ENCODE measurements at regions not wholly inside any gene's neighbourhood (a gene's known extent, or its start where the extent isn't known, plus 50 kb on each side); places are given as distances from the start of the nearest gene placed in this dataset.

- ChIA-PET POLR2A (no interaction called here), CTCF (no interaction called here)
- TF ChIP-seq GTF2I (CRISPR knock-in tag; conservative IDR thresholded peaks at IDR 0.05) (no peak), ZSCAN18 (CRISPR knock-in tag; IDR thresholded peaks at IDR 0.05) (no peak), STAT6 (CRISPR knock-in tag; conservative IDR thresholded peaks at IDR 0.05; ENCODE audit: low read depth) (no peak), USF2 (CRISPR knock-in tag; IDR thresholded peaks at IDR 0.05) (no peak), RORB (CRISPR knock-in tag; IDR thresholded peaks at IDR 0.05) (no peak), ETV6 (CRISPR knock-in tag; IDR thresholded peaks at IDR 0.05) (no peak), GRHL2 (CRISPR knock-in tag; IDR thresholded peaks at IDR 0.05; ENCODE audit: insufficient replicate concordance, severe bottlenecking) (no peak), FOXJ3 (CRISPR knock-in tag; IDR thresholded peaks at IDR 0.05; ENCODE audit: borderline replicate concordance) (no peak), FOXK1 (CRISPR knock-in tag; IDR thresholded peaks at IDR 0.05) (no peak), SMAD4 (CRISPR knock-in tag; IDR thresholded peaks at IDR 0.05) (no peak)
- H3K4me1 Mint-ChIP-seq, result no peaks in the 10 kb centered on the region
- H3K36me3 Mint-ChIP-seq, result no peaks in the 10 kb centered on the region
- H3K4me3 Mint-ChIP-seq, result no peak overlapping the region
- DNase-seq (ENCODE audit: low spot score) (no peak), ATAC-seq (no peak)
- H3K9me3 Mint-ChIP-seq, result peaks cover 11% of the 10 kb centered on the region; the same call in 1 of the 2 replicates
- no peak overlapping the region for H3K27ac Mint-ChIP-seq
- no peaks in the 10 kb centered on the region for H3K27me3 Mint-ChIP-seq (ENCODE audit: low read depth)
Measured at GRCh38 chr11:25659706-25660105, 672.2 kb upstream of the ANO3 start.

GRCh38 chr11:25667871-25668270 is 664.1 kb upstream of the ANO3 start:
- no peaks in the 10 kb centered on the region for H3K9me3 Mint-ChIP-seq
- CTCF ChIA-PET, result no interaction called here
- TF ChIP-seq ELF4 (CRISPR knock-in tag; IDR thresholded peaks at IDR 0.05; ENCODE audit: low read depth), result no peak
- no peak for TF ChIP-seq MYBL2 (CRISPR knock-in tag; IDR thresholded peaks at IDR 0.05)
- no peak for TF ChIP-seq E2F5 (CRISPR knock-in tag; IDR thresholded peaks at IDR 0.05)
- no peak for TF ChIP-seq ZNF263 (CRISPR knock-in tag; IDR thresholded peaks at IDR 0.05; ENCODE audit: low read depth)
- no peak for TF ChIP-seq CTCF (IDR thresholded peaks at IDR 0.05)
- TF ChIP-seq ARID4B (CRISPR knock-in tag; IDR thresholded peaks at IDR 0.05; ENCODE audit: borderline replicate concordance), result no peak
- TF ChIP-seq PREB (CRISPR knock-in tag; IDR thresholded peaks at IDR 0.05; ENCODE audit: borderline replicate concordance), result no peak
- TF ChIP-seq TEAD1 (CRISPR knock-in tag; IDR thresholded peaks at IDR 0.05), result no peak
- no peak for TF ChIP-seq FOXP1 (CRISPR knock-in tag; IDR thresholded peaks at IDR 0.05; ENCODE audit: borderline replicate concordance)
- no peak for TF ChIP-seq NFE2L1 (CRISPR knock-in tag; IDR thresholded peaks at IDR 0.05)
- no peak for TF ChIP-seq ZNF423 (CRISPR knock-in tag; IDR thresholded peaks at IDR 0.05)
- TF ChIP-seq ATF2 (CRISPR knock-in tag; IDR thresholded peaks at IDR 0.05; ENCODE audit: borderline replicate concordance, low read depth), result no peak

More at GRCh38 chr11:25667871-25668270, 664.1 kb upstream of the ANO3 start:
- no peaks in the 10 kb centered on the region for H3K36me3 Mint-ChIP-seq
- no peak for ATAC-seq
- no peak overlapping the region for H3K4me3 Mint-ChIP-seq
- H3K27me3 Mint-ChIP-seq (ENCODE audit: low read depth), result no peaks in the 10 kb centered on the region
- no peak overlapping the region for H3K27ac Mint-ChIP-seq
- DNase-seq (ENCODE audit: low spot score), result no peak
- H3K4me1 Mint-ChIP-seq, result peaks cover 6% of the 10 kb centered on the region
- POLR2A ChIA-PET, result no interaction called here
